ENCODE measurements at regions not wholly inside any gene's neighbourhood (a gene's known extent, or its start where the extent isn't known, plus 50 kb on each side); places are given as distances from the start of the nearest gene placed in this dataset.
"Not testable (repeated sequence)": the region's sequence is repeated elsewhere in the genome, so short reads cannot be mapped to it uniquely, and the experiment has no call there.

- no peak for DNase-seq (ENCODE audit: low read depth in 2 of 2)
These were observed 226.0 kb downstream of the C7orf25 start for GRCh38 chr7:42685911-42686310.

- peak; percentile 96 to 97 for DNase-seq (ENCODE audit: low read depth in 2 of 2)
These were observed 233.8 kb downstream of the C7orf25 start for GRCh38 chr7:42677751-42678699.

GRCh38 chr7:42674541-42674940 is 237.3 kb downstream of the C7orf25 start:
- no peak for DNase-seq (ENCODE audit: low read depth in 2 of 2)

GRCh38 chr7:42673951-42674350 is 237.9 kb downstream of the C7orf25 start:
- no peak for DNase-seq (ENCODE audit: low read depth in 2 of 2)

GRCh38 chr7:42672339-42672999 is 239.4 kb downstream of the C7orf25 start:
- DNase-seq (ENCODE audit: low read depth in 2 of 2): no peak

GRCh38 chr7:42671627-42672026 is 240.2 kb downstream of the C7orf25 start:
- DNase-seq (ENCODE audit: low read depth in 2 of 2): peak; percentile 56 to 61

- no peak for DNase-seq (ENCODE audit: low read depth in 2 of 2)
These were observed 244.9 kb downstream of the C7orf25 start for GRCh38 chr7:42666994-42667393.

- no peak for DNase-seq (ENCODE audit: low read depth in 2 of 2)
These were observed 249.0 kb downstream of the C7orf25 start for GRCh38 chr7:42662862-42663261.

- DNase-seq (ENCODE audit: low read depth in 2 of 2): no peak
These were observed 250.6 kb downstream of the C7orf25 start for GRCh38 chr7:42661312-42661711.

GRCh38 chr7:42650701-42651100 is 261.2 kb downstream of the C7orf25 start:
- DNase-seq (ENCODE audit: low read depth in 2 of 2): no peak

- DNase-seq (ENCODE audit: low read depth in 2 of 2): no peak
These were observed 261.7 kb downstream of the C7orf25 start for GRCh38 chr7:42650171-42650570.

- DNase-seq (ENCODE audit: low read depth in 2 of 2): no peak
These were observed 266.0 kb downstream of the C7orf25 start for GRCh38 chr7:42645906-42646305.

GRCh38 chr7:42642699-42643098 is 269.2 kb downstream of the C7orf25 start:
- no peak for DNase-seq (ENCODE audit: low read depth in 2 of 2)

- no peak for DNase-seq (ENCODE audit: low read depth in 2 of 2)
These were observed 271.9 kb downstream of the C7orf25 start for GRCh38 chr7:42639930-42640329.

GRCh38 chr7:42636380-42636779 is 275.5 kb downstream of the C7orf25 start:
- DNase-seq (ENCODE audit: low read depth in 2 of 2): not testable (repeated sequence)

- peak in 1 of 2 experiments; percentile 39 for DNase-seq (ENCODE audit: low read depth in 2 of 2)
These were observed 283.8 kb downstream of the C7orf25 start for GRCh38 chr7:42628054-42628453.

GRCh38 chr7:42627626-42628025 is 284.2 kb downstream of the C7orf25 start:
- DNase-seq (ENCODE audit: low read depth in 2 of 2): no peak

GRCh38 chr7:42627101-42627500 is 284.8 kb downstream of the C7orf25 start:
- DNase-seq (ENCODE audit: low read depth in 2 of 2): no peak

GRCh38 chr7:42625421-42625820 is 286.4 kb downstream of the C7orf25 start:
- DNase-seq (ENCODE audit: low read depth in 2 of 2): no peak

GRCh38 chr7:42624471-42624870 is 287.4 kb downstream of the C7orf25 start:
- no peak for DNase-seq (ENCODE audit: low read depth in 2 of 2)

- DNase-seq (ENCODE audit: low read depth in 2 of 2): no peak
These were observed 290.2 kb downstream of the C7orf25 start for GRCh38 chr7:42621543-42622219.

GRCh38 chr7:42618651-42619360 is 293.1 kb downstream of the C7orf25 start:
- no peak for DNase-seq (ENCODE audit: low read depth in 2 of 2)

All from fibroblast of skin of left biceps (primary cell).